GM23338 (cell line): ENCODE measurements at regions not wholly inside any gene's neighbourhood (a gene's known extent, or its start where the extent isn't known, plus 50 kb on each side); places are given as distances from the start of the nearest gene placed in this dataset.
A peak's percentile ranks its signal among the peaks of the same experiment; 100 is the strongest.

Experiments
- ATAC-seq: fragments of 200-7000 bp; cut with Tn5 transposase; 3 replicates; pipeline ENCODE4 v1.9.1; 2020
- DNase-seq: peaks from one replicate; pipeline ENCODE4 v3.0.0-alpha.2; 2015; ENCODE audit warnings: low spot score
- H2AFZ ChIP-seq: fragments of 200-600 bp; sonication (generic); 2 replicates; pipeline ENCODE4 v1.8.0; 2016; ENCODE audit warnings: antibody characterized with exemption, mild to moderate bottlenecking, moderate library complexity
- H3F3A ChIP-seq: fragments of 200-600 bp; sonication (generic); replicated peaks from 2 replicates; pipeline ENCODE4 v1.8.0; 2017; ENCODE audit warnings: antibody characterized with exemption, mixed run types, low read depth
- H3K27ac ChIP-seq: fragments of 200-600 bp; sonication (generic); 2 replicates; pipeline ENCODE4 v1.6.1; 2016; ENCODE audit warnings: low read depth
- H3K27me3 ChIP-seq: fragments of 200-600 bp; sonication (generic); 2 replicates; pipeline ENCODE4 v1.8.0; 2016; ENCODE audit warnings: mild to moderate bottlenecking, mixed run types, moderate library complexity; ENCODE audit not compliant: insufficient read depth
- H3K36me3 ChIP-seq: fragments of 200-600 bp; sonication (generic); 2 replicates; pipeline ENCODE4 v1.8.0; 2016; ENCODE audit warnings: mild to moderate bottlenecking; ENCODE audit not compliant: insufficient read depth
- H3K4me1 ChIP-seq: fragments of 200-600 bp; sonication (generic); 2 replicates; pipeline ENCODE4 v1.8.0; 2016; ENCODE audit warnings: mild to moderate bottlenecking, moderate library complexity; ENCODE audit not compliant: insufficient read depth
- H3K4me2 ChIP-seq: fragments of 200-600 bp; sonication (generic); 2 replicates; pipeline ENCODE4 v1.7.1; 2017; ENCODE audit warnings: mixed run types
- H3K4me3 ChIP-seq: fragments of 200-600 bp; sonication (generic); 2 replicates; pipeline ENCODE4 v1.6.1; 2016; ENCODE audit warnings: mixed run types
- H3K79me2 ChIP-seq: fragments of 200-600 bp; sonication (generic); replicated peaks from 2 replicates; pipeline ENCODE4 v1.8.0; 2017; ENCODE audit warnings: mild to moderate bottlenecking; ENCODE audit not compliant: insufficient read depth
- H3K9me2 ChIP-seq: fragments of 200-600 bp; sonication (generic); 2 replicates; pipeline ENCODE4 v1.8.0; 2017; ENCODE audit not compliant: insufficient read depth
- H4K20me1 ChIP-seq: fragments of 200-600 bp; sonication (generic); replicated peaks from 2 replicates; pipeline ENCODE4 v1.8.0; 2017; ENCODE audit warnings: mild to moderate bottlenecking; ENCODE audit not compliant: insufficient read depth
- H3K27ac Mint-ChIP-seq: 2 replicates; pipeline ENCODE4 v1.8.0; 2020; ENCODE audit warnings: inconsistent platforms, mild to moderate bottlenecking, moderate library complexity, mixed read lengths
- H3K27me3 Mint-ChIP-seq: 3 replicates; pipeline ENCODE4 v1.8.0; 2022; ENCODE audit warnings: low read depth, mild to moderate bottlenecking, moderate library complexity, mixed read lengths, inconsistent platforms; ENCODE audit not compliant: insufficient read depth, poor library complexity
- H3K36me3 Mint-ChIP-seq: 3 replicates; pipeline ENCODE4 v1.8.0; 2021; ENCODE audit warnings: low read depth, mild to moderate bottlenecking, inconsistent platforms, moderate library complexity, mixed read lengths
- H3K4me1 Mint-ChIP-seq: 3 replicates; pipeline ENCODE4 v1.8.0; 2020; ENCODE audit warnings: mild to moderate bottlenecking, inconsistent platforms, mixed read lengths
- H3K4me3 Mint-ChIP-seq: 3 replicates; pipeline ENCODE4 v1.8.0; 2021; ENCODE audit warnings: moderate library complexity, mild to moderate bottlenecking, inconsistent platforms, mixed read lengths
- H3K9me3 Mint-ChIP-seq: 3 replicates; pipeline ENCODE4 v1.8.0; 2020; ENCODE audit warnings: moderate library complexity, mild to moderate bottlenecking, inconsistent platforms, mixed read lengths
- CREB1 ChIP-seq: fragments of 250-450 bp; sonication (Bioruptor Pico); IDR thresholded peaks from 2 replicates; pipeline ENCODE4 v1.5.0; 2020; ENCODE audit warnings: low read depth, mild to moderate bottlenecking, moderate library complexity
- EZH2 ChIP-seq: fragments of 200-600 bp; sonication (generic); IDR thresholded peaks from one replicate; pipeline ENCODE4 v1.8.0; 2017; ENCODE audit warnings: antibody characterized with exemption, mild to moderate bottlenecking, low read depth; ENCODE audit not compliant: unreplicated experiment
- NANOG ChIP-seq: IDR thresholded peaks from 2 replicates; pipeline ENCODE4 v1.6.1; 2016; ENCODE audit warnings: antibody characterized with exemption, borderline replicate concordance
- STAT1 ChIP-seq: IDR thresholded peaks from one replicate; pipeline ENCODE4 v1.6.1; 2016; ENCODE audit warnings: antibody characterized with exemption; ENCODE audit not compliant: unreplicated experiment
- ZNF114 ChIP-seq: fragments of 250-450 bp; sonication (Bioruptor Pico); IDR thresholded peaks from 2 replicates; pipeline ENCODE4 v1.5.0; 2020; ENCODE audit warnings: mild to moderate bottlenecking, moderate library complexity
- TF ChIP-seq, protein P1 (sequence below): fragments of 250-450 bp; sonication (Bioruptor Pico); IDR thresholded peaks from 2 replicates; pipeline ENCODE4 v1.5.0; 2020; ENCODE audit warnings: mild to moderate bottlenecking, moderate library complexity
- TF ChIP-seq, protein P2 (sequence below), 2 experiments: fragments of 200-600 bp in 1 of 2; sonication (generic) in 1 of 2; conservative IDR thresholded peaks; 2 replicates each; pipeline versions ENCODE4 v1.5.1 to v1.6.1; 2016 to 2017; ENCODE audit warnings: antibody characterized with exemption in 2 of 2, low read depth in 2 of 2, mild to moderate bottlenecking in 2 of 2, moderate library complexity in 1 of 2
- TF ChIP-seq, protein P3 (sequence below): IDR thresholded peaks from 2 replicates; pipeline ENCODE4 v1.6.1; 2016; ENCODE audit warnings: antibody characterized with exemption

DNA sequence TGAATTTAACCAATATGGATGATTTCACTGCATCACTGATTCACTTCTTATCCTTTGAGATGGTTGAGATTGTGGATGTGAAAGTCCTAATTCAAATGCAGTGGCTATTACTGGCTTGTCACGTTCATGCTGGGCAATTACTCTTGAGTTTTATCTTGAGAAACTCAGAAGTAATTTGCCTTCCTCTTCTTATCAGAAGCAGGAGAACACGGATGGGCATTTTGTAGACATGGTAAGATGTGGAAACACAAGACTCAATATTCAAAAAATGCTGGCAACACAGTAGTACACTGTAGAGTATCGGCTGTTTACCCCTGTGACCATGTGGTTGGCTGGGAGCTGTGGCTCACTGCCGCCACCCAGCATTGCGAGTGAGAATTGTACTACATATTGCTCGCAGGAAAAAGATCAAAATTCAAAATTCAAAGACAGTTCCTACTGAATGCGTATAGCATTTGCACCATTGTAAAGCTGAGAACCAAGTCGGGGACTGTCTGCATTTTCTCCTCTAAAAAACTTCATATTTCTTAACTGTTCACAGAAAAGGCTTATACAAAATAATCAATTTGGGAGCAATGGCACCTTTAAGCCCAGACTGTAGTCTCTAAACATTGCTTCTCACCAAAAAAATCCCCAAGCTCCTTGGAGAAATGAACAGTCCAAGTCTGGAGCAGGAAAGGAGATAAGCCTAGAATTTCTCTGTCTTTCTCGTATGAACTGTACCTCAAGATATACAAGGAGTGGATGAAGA is 61.9 kb upstream of the ELOVL5 start:
- peaks cover 6% of the 10 kb centered on the region; the same call in 2 of the 3 replicates for H3K4me1 Mint-ChIP-seq
- H3F3A ChIP-seq = no peaks in the 10 kb centered on the region
- no peaks in the 10 kb centered on the region for H3K27me3 ChIP-seq
- H3K36me3 ChIP-seq = no peaks in the 10 kb centered on the region
- ATAC-seq = peak; percentile 94
- no peaks in the 10 kb centered on the region for H3K27me3 Mint-ChIP-seq
- no peaks in the 10 kb centered on the region for H3K9me3 Mint-ChIP-seq
- H3K27ac ChIP-seq = no peak overlapping the region
- no peaks in the 10 kb centered on the region for H3K4me1 ChIP-seq
- no peaks in the 10 kb centered on the region for H4K20me1 ChIP-seq
- no peak overlapping the region for H3K4me2 ChIP-seq
- peak; percentile 65 for DNase-seq
- H2AFZ ChIP-seq = peak overlapping the region; percentile 3; the same call in 1 of the 2 replicates
- peaks cover 5% of the 10 kb centered on the region; the same call in 1 of the 2 replicates for H3K9me2 ChIP-seq
- H3K27ac Mint-ChIP-seq = no peak overlapping the region
- TF ChIP-seq CREB1 (CRISPR knock-in tag) = no peak
- TF ChIP-seq STAT1 = no peak
- TF ChIP-seq, protein P1, sequence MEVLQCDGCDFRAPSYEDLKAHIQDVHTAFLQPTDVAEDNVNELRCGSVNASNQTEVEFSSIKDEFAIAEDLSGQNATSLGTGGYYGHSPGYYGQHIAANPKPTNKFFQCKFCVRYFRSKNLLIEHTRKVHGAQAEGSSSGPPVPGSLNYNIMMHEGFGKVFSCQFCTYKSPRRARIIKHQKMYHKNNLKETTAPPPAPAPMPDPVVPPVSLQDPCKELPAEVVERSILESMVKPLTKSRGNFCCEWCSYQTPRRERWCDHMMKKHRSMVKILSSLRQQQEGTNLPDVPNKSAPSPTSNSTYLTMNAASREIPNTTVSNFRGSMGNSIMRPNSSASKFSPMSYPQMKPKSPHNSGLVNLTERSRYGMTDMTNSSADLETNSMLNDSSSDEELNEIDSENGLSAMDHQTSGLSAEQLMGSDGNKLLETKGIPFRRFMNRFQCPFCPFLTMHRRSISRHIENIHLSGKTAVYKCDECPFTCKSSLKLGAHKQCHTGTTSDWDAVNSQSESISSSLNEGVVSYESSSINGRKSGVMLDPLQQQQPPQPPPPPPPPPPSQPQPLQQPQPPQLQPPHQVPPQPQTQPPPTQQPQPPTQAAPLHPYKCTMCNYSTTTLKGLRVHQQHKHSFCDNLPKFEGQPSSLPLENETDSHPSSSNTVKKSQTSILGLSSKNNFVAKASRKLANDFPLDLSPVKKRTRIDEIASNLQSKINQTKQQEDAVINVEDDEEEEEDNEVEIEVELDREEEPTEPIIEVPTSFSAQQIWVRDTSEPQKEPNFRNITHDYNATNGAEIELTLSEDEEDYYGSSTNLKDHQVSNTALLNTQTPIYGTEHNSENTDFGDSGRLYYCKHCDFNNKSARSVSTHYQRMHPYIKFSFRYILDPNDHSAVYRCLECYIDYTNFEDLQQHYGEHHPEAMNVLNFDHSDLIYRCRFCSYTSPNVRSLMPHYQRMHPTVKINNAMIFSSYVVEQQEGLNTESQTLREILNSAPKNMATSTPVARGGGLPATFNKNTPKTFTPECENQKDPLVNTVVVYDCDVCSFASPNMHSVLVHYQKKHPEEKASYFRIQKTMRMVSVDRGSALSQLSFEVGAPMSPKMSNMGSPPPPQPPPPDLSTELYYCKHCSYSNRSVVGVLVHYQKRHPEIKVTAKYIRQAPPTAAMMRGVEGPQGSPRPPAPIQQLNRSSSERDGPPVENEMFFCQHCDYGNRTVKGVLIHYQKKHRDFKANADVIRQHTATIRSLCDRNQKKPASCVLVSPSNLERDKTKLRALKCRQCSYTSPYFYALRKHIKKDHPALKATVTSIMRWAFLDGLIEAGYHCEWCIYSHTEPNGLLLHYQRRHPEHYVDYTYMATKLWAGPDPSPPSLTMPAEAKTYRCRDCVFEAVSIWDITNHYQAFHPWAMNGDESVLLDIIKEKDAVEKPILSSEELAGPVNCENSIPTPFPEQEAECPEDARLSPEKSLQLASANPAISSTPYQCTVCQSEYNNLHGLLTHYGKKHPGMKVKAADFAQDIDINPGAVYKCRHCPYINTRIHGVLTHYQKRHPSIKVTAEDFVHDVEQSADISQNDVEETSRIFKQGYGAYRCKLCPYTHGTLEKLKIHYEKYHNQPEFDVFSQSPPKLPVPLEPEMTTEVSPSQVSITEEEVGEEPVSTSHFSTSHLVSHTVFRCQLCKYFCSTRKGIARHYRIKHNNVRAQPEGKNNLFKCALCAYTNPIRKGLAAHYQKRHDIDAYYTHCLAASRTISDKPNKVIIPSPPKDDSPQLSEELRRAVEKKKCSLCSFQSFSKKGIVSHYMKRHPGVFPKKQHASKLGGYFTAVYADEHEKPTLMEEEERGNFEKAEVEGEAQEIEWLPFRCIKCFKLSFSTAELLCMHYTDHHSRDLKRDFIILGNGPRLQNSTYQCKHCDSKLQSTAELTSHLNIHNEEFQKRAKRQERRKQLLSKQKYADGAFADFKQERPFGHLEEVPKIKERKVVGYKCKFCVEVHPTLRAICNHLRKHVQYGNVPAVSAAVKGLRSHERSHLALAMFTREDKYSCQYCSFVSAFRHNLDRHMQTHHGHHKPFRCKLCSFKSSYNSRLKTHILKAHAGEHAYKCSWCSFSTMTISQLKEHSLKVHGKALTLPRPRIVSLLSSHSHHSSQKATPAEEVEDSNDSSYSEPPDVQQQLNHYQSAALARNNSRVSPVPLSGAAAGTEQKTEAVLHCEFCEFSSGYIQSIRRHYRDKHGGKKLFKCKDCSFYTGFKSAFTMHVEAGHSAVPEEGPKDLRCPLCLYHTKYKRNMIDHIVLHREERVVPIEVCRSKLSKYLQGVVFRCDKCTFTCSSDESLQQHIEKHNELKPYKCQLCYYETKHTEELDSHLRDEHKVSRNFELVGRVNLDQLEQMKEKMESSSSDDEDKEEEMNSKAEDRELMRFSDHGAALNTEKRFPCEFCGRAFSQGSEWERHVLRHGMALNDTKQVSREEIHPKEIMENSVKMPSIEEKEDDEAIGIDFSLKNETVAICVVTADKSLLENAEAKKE (CRISPR knock-in tag) = no peak
- TF ChIP-seq, protein P2, sequence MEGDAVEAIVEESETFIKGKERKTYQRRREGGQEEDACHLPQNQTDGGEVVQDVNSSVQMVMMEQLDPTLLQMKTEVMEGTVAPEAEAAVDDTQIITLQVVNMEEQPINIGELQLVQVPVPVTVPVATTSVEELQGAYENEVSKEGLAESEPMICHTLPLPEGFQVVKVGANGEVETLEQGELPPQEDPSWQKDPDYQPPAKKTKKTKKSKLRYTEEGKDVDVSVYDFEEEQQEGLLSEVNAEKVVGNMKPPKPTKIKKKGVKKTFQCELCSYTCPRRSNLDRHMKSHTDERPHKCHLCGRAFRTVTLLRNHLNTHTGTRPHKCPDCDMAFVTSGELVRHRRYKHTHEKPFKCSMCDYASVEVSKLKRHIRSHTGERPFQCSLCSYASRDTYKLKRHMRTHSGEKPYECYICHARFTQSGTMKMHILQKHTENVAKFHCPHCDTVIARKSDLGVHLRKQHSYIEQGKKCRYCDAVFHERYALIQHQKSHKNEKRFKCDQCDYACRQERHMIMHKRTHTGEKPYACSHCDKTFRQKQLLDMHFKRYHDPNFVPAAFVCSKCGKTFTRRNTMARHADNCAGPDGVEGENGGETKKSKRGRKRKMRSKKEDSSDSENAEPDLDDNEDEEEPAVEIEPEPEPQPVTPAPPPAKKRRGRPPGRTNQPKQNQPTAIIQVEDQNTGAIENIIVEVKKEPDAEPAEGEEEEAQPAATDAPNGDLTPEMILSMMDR (conservative IDR thresholded peaks at IDR 0.05; ENCODE audit: low read depth in 2 of 2) = peak; percentile 70 to 79
- TF ChIP-seq, protein P3, sequence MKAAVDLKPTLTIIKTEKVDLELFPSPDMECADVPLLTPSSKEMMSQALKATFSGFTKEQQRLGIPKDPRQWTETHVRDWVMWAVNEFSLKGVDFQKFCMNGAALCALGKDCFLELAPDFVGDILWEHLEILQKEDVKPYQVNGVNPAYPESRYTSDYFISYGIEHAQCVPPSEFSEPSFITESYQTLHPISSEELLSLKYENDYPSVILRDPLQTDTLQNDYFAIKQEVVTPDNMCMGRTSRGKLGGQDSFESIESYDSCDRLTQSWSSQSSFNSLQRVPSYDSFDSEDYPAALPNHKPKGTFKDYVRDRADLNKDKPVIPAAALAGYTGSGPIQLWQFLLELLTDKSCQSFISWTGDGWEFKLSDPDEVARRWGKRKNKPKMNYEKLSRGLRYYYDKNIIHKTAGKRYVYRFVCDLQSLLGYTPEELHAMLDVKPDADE = no peak
- no peak for TF ChIP-seq NANOG
- TF ChIP-seq ZNF114 (CRISPR knock-in tag) = no peak
- no peak for TF ChIP-seq EZH2
- no peaks in the 10 kb centered on the region for H3K79me2 ChIP-seq
- no peaks in the 10 kb centered on the region for H3K36me3 Mint-ChIP-seq
- no peak overlapping the region for H3K4me3 Mint-ChIP-seq
- no peak overlapping the region for H3K4me3 ChIP-seq
